SK-N-SH (cell line): ENCODE measurements at regions not wholly inside any gene's neighbourhood (a gene's known extent, or its start where the extent isn't known, plus 50 kb on each side); places are given as distances from the start of the nearest gene placed in this dataset.

Experiments used
- CTCF ChIA-PET: fragments of 300-600, 350-600 bp; formaldehyde crosslinking; extraction: SDS; loops from one replicate; lab custom pipeline; 2021; lab: Yijun Ruan, JAX
- POLR2A ChIA-PET: fragments of 350-600 bp; sonication (Branson Sonifier 250); formaldehyde crosslinking; extraction: SDS; loops from one replicate; lab custom pipeline; 2020; ENCODE audit warnings: antibody characterized with exemption, inconsistent platforms; lab: Yijun Ruan, JAX
- DNase-seq: peaks from one replicate; pipeline ENCODE4 v3.0.0; 2012
- H2AFZ ChIP-seq: fragments of 200-600 bp; sonication (generic); 2 replicates; pipeline ENCODE4 v1.8.1; 2016; ENCODE audit warnings: antibody characterized with exemption, mild to moderate bottlenecking, low read depth
- H3F3A ChIP-seq: fragments of 200-600 bp; sonication (generic); replicated peaks from 2 replicates; pipeline ENCODE3; 2016; ENCODE audit warnings: antibody characterized with exemption, mild to moderate bottlenecking; ENCODE audit not compliant: insufficient read depth
- H3K27ac ChIP-seq, 2 experiments: fragments of 200-500 bp in 1 of 2; fragments of 200-600 bp in 1 of 2; sonication (Bioruptor generic) in 1 of 2; sonication (generic), shearing (Covaris generic) in 1 of 2; 2 replicates each; pipeline versions ENCODE4 v1.5.1 to v1.6.1; 2014 to 2016; ENCODE audit warnings: low read depth in 2 of 2, inconsistent platforms in 1 of 2, low read length in 1 of 2, mild to moderate bottlenecking in 1 of 2, mixed read lengths in 1 of 2
- H3K27me3 ChIP-seq: fragments of 200-600 bp; sonication (generic), shearing (Covaris generic); 2 replicates; pipeline ENCODE4 v1.6.1; 2016; ENCODE audit warnings: mixed run types; ENCODE audit not compliant: insufficient read depth
- H3K36me3 ChIP-seq, 2 experiments: fragments of 200-500 bp in 1 of 2; fragments of 200-600 bp in 1 of 2; sonication (Bioruptor generic) in 1 of 2; sonication (generic) in 1 of 2; replicated peaks in 1 of 2; 2 replicates each; pipeline versions ENCODE3 to v1.5.1; 2014 to 2016; ENCODE audit warnings: low read length in 1 of 2, mild to moderate bottlenecking in 1 of 2; ENCODE audit not compliant: insufficient read depth in 2 of 2, control insufficient read depth in 1 of 2
- H3K4me1 ChIP-seq, 2 experiments: fragments of 200-500 bp in 1 of 2; fragments of 200-600 bp in 1 of 2; sonication (Bioruptor generic) in 1 of 2; sonication (generic), shearing (Covaris generic) in 1 of 2; 2 replicates each; pipeline versions ENCODE4 v1.5.1 to v1.6.1; 2014 to 2016; ENCODE audit warnings: low read depth in 1 of 2, low read length in 1 of 2, mixed run types in 1 of 2; ENCODE audit not compliant: insufficient read depth in 2 of 2, control insufficient read depth in 1 of 2
- H3K4me2 ChIP-seq: fragments of 200-600 bp; sonication (generic), shearing (Covaris generic); 2 replicates; pipeline ENCODE4 v1.6.1; 2017; ENCODE audit warnings: mixed run types
- H3K4me3 ChIP-seq, 2 experiments: fragments of 200-500 bp in 1 of 2; fragments of 200-600 bp in 1 of 2; sonication (Bioruptor generic) in 1 of 2; sonication (generic), shearing (Covaris generic) in 1 of 2; 2 replicates each; pipeline versions ENCODE4 v1.5.1 to v1.8.1; 2014 to 2016; ENCODE audit warnings: low read depth in 2 of 2, inconsistent platforms in 1 of 2, low read length in 1 of 2, mild to moderate bottlenecking in 1 of 2, mixed read lengths in 1 of 2, moderate library complexity in 1 of 2
- H3K79me2 ChIP-seq: fragments of 200-600 bp; sonication (generic); 2 replicates; pipeline ENCODE4 v1.8.1; 2017; ENCODE audit warnings: mild to moderate bottlenecking; ENCODE audit not compliant: insufficient read depth
- H3K9ac ChIP-seq: fragments of 200-600 bp; sonication (generic); 2 replicates; pipeline ENCODE4 v1.6.1; 2017; ENCODE audit warnings: mixed run types
- H3K9me2 ChIP-seq: fragments of 200-600 bp; sonication (generic); 2 replicates; pipeline ENCODE4 v1.6.1; 2017; ENCODE audit warnings: mixed run types
- H3K9me3 ChIP-seq: fragments of 200-600 bp; sonication (generic); 2 replicates; pipeline ENCODE4 v1.6.1; 2017; ENCODE audit warnings: mixed run types, mild to moderate bottlenecking, moderate library complexity
- H4K20me1 ChIP-seq: fragments of 200-600 bp; sonication (generic); 2 replicates; pipeline ENCODE4 v1.6.1; 2017; ENCODE audit warnings: mild to moderate bottlenecking, mixed run types; ENCODE audit not compliant: insufficient read depth
- CHD2 ChIP-seq: fragments of 150-350 bp; IDR thresholded peaks from 2 replicates; pipeline ENCODE4 v1.6.1; 2018; ENCODE audit warnings: low read length; ENCODE audit not compliant: partially characterized antibody
- EP300 ChIP-seq, 2 experiments: IDR thresholded peaks; 2 replicates each; pipeline versions ENCODE4 v1.4.0 to v1.6.1; 2012; ENCODE audit warnings: borderline replicate concordance in 1 of 2, low read depth in 1 of 2, low read length in 1 of 2
- FOXJ3 ChIP-seq: sonication (generic); formaldehyde crosslinking; IDR thresholded peaks from 2 replicates; pipeline ENCODE4 v1.5.1; 2020; ENCODE audit warnings: mild to moderate bottlenecking, missing genetic modification reagents
- GABPA ChIP-seq: IDR thresholded peaks from 2 replicates; pipeline ENCODE4 v1.4.0; 2012; ENCODE audit warnings: low read depth, mild to moderate bottlenecking
- IRF3 ChIP-seq: fragments of 150-350 bp; IDR thresholded peaks from 2 replicates; pipeline ENCODE4 v1.6.1; 2016; ENCODE audit warnings: mild to moderate bottlenecking, low read depth, low read length
- JUND ChIP-seq: IDR thresholded peaks from 2 replicates; pipeline ENCODE4 v1.4.0; 2012
- MEF2A ChIP-seq: IDR thresholded peaks from 2 replicates; pipeline ENCODE4 v1.4.0; 2012; ENCODE audit warnings: low read depth, borderline replicate concordance
- NFIC ChIP-seq: IDR thresholded peaks from 2 replicates; pipeline ENCODE4 v1.4.0; 2012; ENCODE audit warnings: borderline replicate concordance
- NRF1 ChIP-seq: IDR thresholded peaks from 2 replicates; pipeline ENCODE4 v1.6.1; 2012; ENCODE audit warnings: low read depth, mild to moderate bottlenecking, low read length
- RCOR1 ChIP-seq: fragments of 150-350 bp; IDR thresholded peaks from 2 replicates; pipeline ENCODE4 v1.6.1; 2017; ENCODE audit warnings: antibody characterized with exemption, low read length
- RFX5 ChIP-seq: IDR thresholded peaks from 2 replicates; pipeline ENCODE4 v1.6.1; 2012; ENCODE audit warnings: mild to moderate bottlenecking, improper control_type of control experiment, low read length
- RXRA ChIP-seq: IDR thresholded peaks from 2 replicates; pipeline ENCODE4 v1.4.0; 2012; ENCODE audit warnings: low read depth, mild to moderate bottlenecking, borderline replicate concordance
- SMC3 ChIP-seq: IDR thresholded peaks from 2 replicates; pipeline ENCODE4 v1.6.1; 2012; ENCODE audit warnings: low read depth, low read length, improper control_type of control experiment
- TCF12 ChIP-seq: IDR thresholded peaks from 2 replicates; pipeline ENCODE4 v1.4.0; 2012
- TEAD4 ChIP-seq: IDR thresholded peaks from 2 replicates; pipeline ENCODE4 v1.4.0; 2012; ENCODE audit warnings: mild to moderate bottlenecking, borderline replicate concordance; ENCODE audit not compliant: insufficient read depth
- YY1 ChIP-seq: IDR thresholded peaks from 2 replicates; pipeline ENCODE4 v1.4.0; 2012; ENCODE audit warnings: low read depth, mild to moderate bottlenecking
- ZBTB33 ChIP-seq: IDR thresholded peaks from 2 replicates; pipeline ENCODE4 v1.4.0; 2012; ENCODE audit warnings: low read depth, borderline replicate concordance
- WGBS: methylation state at CpG from one replicate; pipeline ENCODE4 v1.1.6; 2017; ENCODE audit warnings: low lambda C conversion rate; 5-methylcytosine and 5-hydroxymethylcytosine counted together
- TF ChIP-seq, protein P1 (sequence below): IDR thresholded peaks from 2 replicates; pipeline ENCODE4 v1.4.0; 2012; ENCODE audit warnings: low read depth, borderline replicate concordance
- TF ChIP-seq, protein P2 (sequence below): IDR thresholded peaks from 2 replicates; pipeline ENCODE4; 2012
- TF ChIP-seq, protein P3 (sequence below): fragments of 200-600 bp; sonication (generic); IDR thresholded peaks from 2 replicates; pipeline ENCODE4 v1.6.1; 2017; ENCODE audit warnings: antibody characterized with exemption, mild to moderate bottlenecking, moderate library complexity

- CTCF ChIA-PET: interaction anchor here (0.9 to 1.5 kb wide), 2 partner anchors 23 to 42 kb away, joined by 3 read pairs; no protein-coding TSS in a partner anchor
- Histone ChIP-seq H3K36me3 (no peaks in the 10 kb centered on the region), H3K9ac (no peak overlapping the region), H2AFZ (no peak overlapping the region), H3K4me2 (no peak overlapping the region), H4K20me1 (no peaks in the 10 kb centered on the region), H3K79me2 (no peaks in the 10 kb centered on the region), H3K27ac (no peak overlapping the region), H3F3A (no peaks in the 10 kb centered on the region), H3K9me2 (no peaks in the 10 kb centered on the region), H3K9me3 (no peaks in the 10 kb centered on the region), H3K27me3 (no peaks in the 10 kb centered on the region), H3K4me3 (no peak overlapping the region), H3K4me1 (no peaks in the 10 kb centered on the region; a peak in 1 of 4 replicates)
- TF ChIP-seq YY1 (no peak), EP300 (IDR thresholded peaks at IDR 0.05; ENCODE audit: borderline replicate concordance in 1 of 2, low read depth in 1 of 2, low read length in 1 of 2) (no peak), GABPA (no peak), SMC3 (no peak), TCF12 (no peak), JUND (no peak), TEAD4 (no peak), ZBTB33 (no peak), RFX5 (no peak), NRF1 (no peak), MEF2A (no peak), NFIC (no peak), RXRA (no peak), RCOR1 (no peak), FOXJ3 (CRISPR knock-in tag) (no peak), IRF3 (no peak), CHD2 (no peak)
- TF ChIP-seq, protein P1, sequence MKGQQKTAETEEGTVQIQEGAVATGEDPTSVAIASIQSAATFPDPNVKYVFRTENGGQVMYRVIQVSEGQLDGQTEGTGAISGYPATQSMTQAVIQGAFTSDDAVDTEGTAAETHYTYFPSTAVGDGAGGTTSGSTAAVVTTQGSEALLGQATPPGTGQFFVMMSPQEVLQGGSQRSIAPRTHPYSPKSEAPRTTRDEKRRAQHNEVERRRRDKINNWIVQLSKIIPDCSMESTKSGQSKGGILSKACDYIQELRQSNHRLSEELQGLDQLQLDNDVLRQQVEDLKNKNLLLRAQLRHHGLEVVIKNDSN: no peak
- TF ChIP-seq, protein P2, sequence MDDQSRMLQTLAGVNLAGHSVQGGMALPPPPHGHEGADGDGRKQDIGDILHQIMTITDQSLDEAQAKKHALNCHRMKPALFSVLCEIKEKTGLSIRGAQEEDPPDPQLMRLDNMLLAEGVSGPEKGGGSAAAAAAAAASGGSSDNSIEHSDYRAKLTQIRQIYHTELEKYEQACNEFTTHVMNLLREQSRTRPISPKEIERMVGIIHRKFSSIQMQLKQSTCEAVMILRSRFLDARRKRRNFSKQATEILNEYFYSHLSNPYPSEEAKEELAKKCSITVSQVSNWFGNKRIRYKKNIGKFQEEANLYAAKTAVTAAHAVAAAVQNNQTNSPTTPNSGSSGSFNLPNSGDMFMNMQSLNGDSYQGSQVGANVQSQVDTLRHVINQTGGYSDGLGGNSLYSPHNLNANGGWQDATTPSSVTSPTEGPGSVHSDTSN: no peak
- TF ChIP-seq, protein P3, sequence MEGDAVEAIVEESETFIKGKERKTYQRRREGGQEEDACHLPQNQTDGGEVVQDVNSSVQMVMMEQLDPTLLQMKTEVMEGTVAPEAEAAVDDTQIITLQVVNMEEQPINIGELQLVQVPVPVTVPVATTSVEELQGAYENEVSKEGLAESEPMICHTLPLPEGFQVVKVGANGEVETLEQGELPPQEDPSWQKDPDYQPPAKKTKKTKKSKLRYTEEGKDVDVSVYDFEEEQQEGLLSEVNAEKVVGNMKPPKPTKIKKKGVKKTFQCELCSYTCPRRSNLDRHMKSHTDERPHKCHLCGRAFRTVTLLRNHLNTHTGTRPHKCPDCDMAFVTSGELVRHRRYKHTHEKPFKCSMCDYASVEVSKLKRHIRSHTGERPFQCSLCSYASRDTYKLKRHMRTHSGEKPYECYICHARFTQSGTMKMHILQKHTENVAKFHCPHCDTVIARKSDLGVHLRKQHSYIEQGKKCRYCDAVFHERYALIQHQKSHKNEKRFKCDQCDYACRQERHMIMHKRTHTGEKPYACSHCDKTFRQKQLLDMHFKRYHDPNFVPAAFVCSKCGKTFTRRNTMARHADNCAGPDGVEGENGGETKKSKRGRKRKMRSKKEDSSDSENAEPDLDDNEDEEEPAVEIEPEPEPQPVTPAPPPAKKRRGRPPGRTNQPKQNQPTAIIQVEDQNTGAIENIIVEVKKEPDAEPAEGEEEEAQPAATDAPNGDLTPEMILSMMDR: no peak
- POLR2A ChIA-PET: no interaction called here
- no peak for DNase-seq
- WGBS: 70% methylated on average over 7 of the region's 7 CpGs
These were observed 56.9 kb upstream of the CHST15 start for GRCh38 chr10:124150189-124150806.
